ENCODE measurements at regions not wholly inside any gene's neighbourhood (a gene's known extent, or its start where the extent isn't known, plus 50 kb on each side); places are given as distances from the start of the nearest gene placed in this dataset.

- no peak for DNase-seq (ENCODE audit: low read depth)
Measured at GRCh38 chr2:188645986-188646385, 328.2 kb upstream of the COL3A1 start.

GRCh38 chr2:188647430-188648070, 326.6 kb upstream of the COL3A1 start:
- no peak for TF ChIP-seq CTCF (IDR thresholded peaks at IDR 0.05; ENCODE audit: low read length, missing control alignments)
- no peak overlapping the region for H3K4me3 ChIP-seq (replicated peaks; ENCODE audit: low read depth, low read length)
- DNase-seq (ENCODE audit: low read depth) = no peak

More at GRCh38 chr2:188645986-188646385, 328.2 kb upstream of the COL3A1 start:
- no peak for TF ChIP-seq CTCF (IDR thresholded peaks at IDR 0.05; ENCODE audit: low read length, missing control alignments)
- H3K4me3 ChIP-seq (replicated peaks; ENCODE audit: low read depth, low read length) = no peak overlapping the region

- H3K4me3 ChIP-seq (replicated peaks; ENCODE audit: low read depth, low read length) = no peak overlapping the region
- DNase-seq (ENCODE audit: low read depth) = peak; percentile 77
- TF ChIP-seq CTCF (IDR thresholded peaks at IDR 0.05; ENCODE audit: low read length, missing control alignments) = no peak
Measured at GRCh38 chr2:188659656-188660406, 314.3 kb upstream of the COL3A1 start.

- TF ChIP-seq CTCF (IDR thresholded peaks at IDR 0.05; ENCODE audit: low read length, missing control alignments) = no peak
- H3K4me3 ChIP-seq (replicated peaks; ENCODE audit: low read depth, low read length) = no peak overlapping the region
- DNase-seq (ENCODE audit: low read depth) = no peak
Measured at GRCh38 chr2:188663301-188663700, 310.9 kb upstream of the COL3A1 start.

GRCh38 chr2:188664416-188664815, 309.8 kb upstream of the COL3A1 start:
- H3K4me3 ChIP-seq (replicated peaks; ENCODE audit: low read depth, low read length) = no peak overlapping the region
- TF ChIP-seq CTCF (IDR thresholded peaks at IDR 0.05; ENCODE audit: low read length, missing control alignments) = no peak
- no peak for DNase-seq (ENCODE audit: low read depth)

GRCh38 chr2:188664951-188665595, 309.1 kb upstream of the COL3A1 start:
- no peak for TF ChIP-seq CTCF (IDR thresholded peaks at IDR 0.05; ENCODE audit: low read length, missing control alignments)
- DNase-seq (ENCODE audit: low read depth) = peak; percentile 69

More at GRCh38 chr2:188664951-188665595, 309.1 kb upstream of the COL3A1 start:
- H3K4me3 ChIP-seq (replicated peaks; ENCODE audit: low read depth, low read length) = no peak overlapping the region
